HAP-1 (cell line): ENCODE measurements at regions not wholly inside any gene's neighbourhood (a gene's known extent, or its start where the extent isn't known, plus 50 kb on each side); places are given as distances from the start of the nearest gene placed in this dataset.
A peak's percentile ranks its signal among the peaks of the same experiment; 100 is the strongest.

ENCODE experiments used
- DNase-seq, 2 experiments: peaks; one replicate each; pipeline ENCODE4 v3.0.0-alpha.2; 2016 to 2020; ENCODE audit warnings: low spot score in 2 of 2
- H3K27me3 ChIP-seq: fragments of 250-450 bp; sonication (Bioruptor Pico); 2 replicates; pipeline ENCODE4 v1.5.1; 2020; ENCODE audit warnings: low read depth, mild to moderate bottlenecking, moderate library complexity
- H3K36me3 ChIP-seq: fragments of 250-450 bp; sonication (Bioruptor Pico); replicated peaks from 2 replicates; pipeline ENCODE4 v1.5.1; 2020; ENCODE audit warnings: mild to moderate bottlenecking
- H3K4me1 ChIP-seq: fragments of 250-450 bp; sonication (Bioruptor Pico); 2 replicates; pipeline ENCODE4 v1.5.1; 2020; ENCODE audit warnings: mild to moderate bottlenecking
- H3K4me3 ChIP-seq: fragments of 250-450 bp; sonication (Bioruptor Pico); 2 replicates; pipeline ENCODE4 v1.5.1; 2020; ENCODE audit warnings: mild to moderate bottlenecking, moderate library complexity
- H3K9me3 ChIP-seq: fragments of 250-450 bp; sonication (Bioruptor Pico); 2 replicates; pipeline ENCODE4 v1.5.1; 2020; ENCODE audit warnings: mild to moderate bottlenecking, moderate library complexity
- in situ Hi-C: fragments of 300-500 bp; cut with MboI; formaldehyde crosslinking; loops from 3 replicates; pipeline ENCODE4 v1.14.3; 2020; ENCODE audit warnings: low sequenced_read_pairs, inconsistent platforms, mixed read lengths

GRCh38 chr12:107441665-107442300, 243.8 kb upstream of the PWP1 start:
- H3K36me3 ChIP-seq = no peaks in the 10 kb centered on the region
- no peak overlapping the region for H3K4me3 ChIP-seq
- no peak for DNase-seq
- in situ Hi-C loops = no loop called here
- no peaks in the 10 kb centered on the region for H3K4me1 ChIP-seq
- no peaks in the 10 kb centered on the region for H3K9me3 ChIP-seq
- H3K27me3 ChIP-seq = no peaks in the 10 kb centered on the region

GRCh38 chr12:107442326-107442987, 243.1 kb upstream of the PWP1 start:
- no peaks in the 10 kb centered on the region for H3K4me1 ChIP-seq
- H3K9me3 ChIP-seq = no peaks in the 10 kb centered on the region
- no peaks in the 10 kb centered on the region for H3K27me3 ChIP-seq
- no peaks in the 10 kb centered on the region for H3K36me3 ChIP-seq
- in situ Hi-C loops = no loop called here
- DNase-seq = no peak
- no peak overlapping the region for H3K4me3 ChIP-seq

GRCh38 chr12:107443320-107444090, 242.1 kb upstream of the PWP1 start:
- in situ Hi-C loops = no loop called here
- H3K36me3 ChIP-seq = no peaks in the 10 kb centered on the region
- H3K9me3 ChIP-seq = no peaks in the 10 kb centered on the region
- no peak overlapping the region for H3K4me3 ChIP-seq
- DNase-seq = no peak
- no peaks in the 10 kb centered on the region for H3K27me3 ChIP-seq
- H3K4me1 ChIP-seq = no peaks in the 10 kb centered on the region

GRCh38 chr12:107444771-107445170, 240.8 kb upstream of the PWP1 start:
- Histone ChIP-seq H3K9me3 (no peaks in the 10 kb centered on the region), H3K4me1 (no peaks in the 10 kb centered on the region), H3K36me3 (no peaks in the 10 kb centered on the region), H3K27me3 (no peaks in the 10 kb centered on the region), H3K4me3 (no peak overlapping the region)
- DNase-seq = no peak
- in situ Hi-C loops = no loop called here

- H3K4me1 ChIP-seq = no peaks in the 10 kb centered on the region
- H3K9me3 ChIP-seq = no peaks in the 10 kb centered on the region
- H3K36me3 ChIP-seq = no peaks in the 10 kb centered on the region
- in situ Hi-C loops = no loop called here
- DNase-seq = no peak
- H3K4me3 ChIP-seq = no peak overlapping the region
- H3K27me3 ChIP-seq = no peaks in the 10 kb centered on the region
These were observed 239.1 kb upstream of the PWP1 start for GRCh38 chr12:107446476-107446875.

GRCh38 chr12:107447336-107447735, 238.3 kb upstream of the PWP1 start:
- no peak for DNase-seq
- in situ Hi-C loops = no loop called here

GRCh38 chr12:107448198-107448597, 237.4 kb upstream of the PWP1 start:
- no peaks in the 10 kb centered on the region for H3K36me3 ChIP-seq
- peak in 1 of 2 experiments; percentile 38 for DNase-seq
- H3K4me1 ChIP-seq = no peaks in the 10 kb centered on the region
- H3K27me3 ChIP-seq = no peaks in the 10 kb centered on the region
- H3K4me3 ChIP-seq = no peak overlapping the region
- no peaks in the 10 kb centered on the region for H3K9me3 ChIP-seq
- in situ Hi-C loops = no loop called here

More at GRCh38 chr12:107447336-107447735, 238.3 kb upstream of the PWP1 start:
- H3K4me1 ChIP-seq = no peaks in the 10 kb centered on the region
- H3K36me3 ChIP-seq = no peaks in the 10 kb centered on the region
- H3K4me3 ChIP-seq = no peak overlapping the region
- H3K9me3 ChIP-seq = no peaks in the 10 kb centered on the region
- H3K27me3 ChIP-seq = no peaks in the 10 kb centered on the region

- Histone ChIP-seq H3K36me3 (no peaks in the 10 kb centered on the region), H3K27me3 (no peaks in the 10 kb centered on the region), H3K4me3 (no peak overlapping the region), H3K9me3 (no peaks in the 10 kb centered on the region), H3K4me1 (no peaks in the 10 kb centered on the region)
- no peak for DNase-seq
- in situ Hi-C loops = no loop called here
These were observed 235.7 kb upstream of the PWP1 start for GRCh38 chr12:107449891-107450290.

GRCh38 chr12:107450541-107450940, 235.1 kb upstream of the PWP1 start:
- Histone ChIP-seq H3K9me3 (no peaks in the 10 kb centered on the region), H3K36me3 (no peaks in the 10 kb centered on the region), H3K27me3 (no peaks in the 10 kb centered on the region), H3K4me1 (no peaks in the 10 kb centered on the region), H3K4me3 (no peak overlapping the region)
- DNase-seq = no peak
- in situ Hi-C loops = no loop called here

- no peak overlapping the region for H3K4me3 ChIP-seq
- no peaks in the 10 kb centered on the region for H3K36me3 ChIP-seq
- H3K9me3 ChIP-seq = no peaks in the 10 kb centered on the region
- no peaks in the 10 kb centered on the region for H3K4me1 ChIP-seq
- in situ Hi-C loops = no loop called here
- H3K27me3 ChIP-seq = no peaks in the 10 kb centered on the region
- DNase-seq = no peak
These were observed 234.4 kb upstream of the PWP1 start for GRCh38 chr12:107451246-107451645.

- H3K4me3 ChIP-seq = no peak overlapping the region
- no peaks in the 10 kb centered on the region for H3K9me3 ChIP-seq
- H3K27me3 ChIP-seq = no peaks in the 10 kb centered on the region
- no peak for DNase-seq
- H3K4me1 ChIP-seq = no peaks in the 10 kb centered on the region
- in situ Hi-C loops = no loop called here
- H3K36me3 ChIP-seq = no peaks in the 10 kb centered on the region
These were observed 231.3 kb upstream of the PWP1 start for GRCh38 chr12:107454109-107454830.

GRCh38 chr12:107457362-107457935, 228.2 kb upstream of the PWP1 start:
- in situ Hi-C loops = no loop called here

GRCh38 chr12:107458163-107458562, 227.4 kb upstream of the PWP1 start:
- H3K27me3 ChIP-seq = no peaks in the 10 kb centered on the region
- no peaks in the 10 kb centered on the region for H3K9me3 ChIP-seq
- no peaks in the 10 kb centered on the region for H3K4me1 ChIP-seq
- H3K4me3 ChIP-seq = no peak overlapping the region
- no peak for DNase-seq
- in situ Hi-C loops = no loop called here
- no peaks in the 10 kb centered on the region for H3K36me3 ChIP-seq

More at GRCh38 chr12:107457362-107457935, 228.2 kb upstream of the PWP1 start:
- no peak for DNase-seq
- Histone ChIP-seq H3K4me3 (no peak overlapping the region), H3K9me3 (no peaks in the 10 kb centered on the region), H3K4me1 (no peaks in the 10 kb centered on the region), H3K27me3 (no peaks in the 10 kb centered on the region), H3K36me3 (no peaks in the 10 kb centered on the region)
